NCI-H1436 (cell line): ENCODE measurements at regions not wholly inside any gene's neighbourhood (a gene's known extent, or its start where the extent isn't known, plus 50 kb on each side); places are given as distances from the start of the nearest gene placed in this dataset.
"Not testable (repeated sequence)": the region's sequence is repeated elsewhere in the genome, so short reads cannot be mapped to it uniquely, and the experiment has no call there.

Source experiments
- DNase-seq: peaks from one replicate; lab custom pipeline; 2025; lab: John Stamatoyannopoulos, UW

- no peak for DNase-seq
Observed at GRCh38 chr11:80955588-80955987, 1514.8 kb upstream of the TENM4 start.

- DNase-seq = no peak
Observed at GRCh38 chr11:80948781-80949180, 1508.0 kb upstream of the TENM4 start.

GRCh38 chr11:80944758-80945157 is 1503.9 kb upstream of the TENM4 start:
- DNase-seq = no peak

GRCh38 chr11:80943226-80943625 is 1502.4 kb upstream of the TENM4 start:
- no peak for DNase-seq

- DNase-seq = no peak
Observed at GRCh38 chr11:80937842-80938241, 1497.0 kb upstream of the TENM4 start.

GRCh38 chr11:80930038-80930437 is 1489.2 kb upstream of the TENM4 start:
- DNase-seq = no peak

GRCh38 chr11:80929031-80929805 is 1488.4 kb upstream of the TENM4 start:
- no peak for DNase-seq

- no peak for DNase-seq
Observed at GRCh38 chr11:80925321-80925720, 1484.5 kb upstream of the TENM4 start.

- DNase-seq = not testable (repeated sequence)
Observed at GRCh38 chr11:80921310-80921709, 1480.5 kb upstream of the TENM4 start.

- DNase-seq = no peak
Observed at GRCh38 chr11:80916173-80916798, 1475.5 kb upstream of the TENM4 start.

- no peak for DNase-seq
Observed at GRCh38 chr11:80914311-80914710, 1473.5 kb upstream of the TENM4 start.

- DNase-seq = no peak
Observed at GRCh38 chr11:80911666-80912065, 1470.8 kb upstream of the TENM4 start.

- DNase-seq = no peak
Observed at GRCh38 chr11:80900265-80900664, 1459.4 kb upstream of the TENM4 start.

GRCh38 chr11:80899381-80899780 is 1458.6 kb upstream of the TENM4 start:
- DNase-seq = no peak

GRCh38 chr11:80898910-80899309 is 1458.1 kb upstream of the TENM4 start:
- no peak for DNase-seq

- DNase-seq = no peak
Observed at GRCh38 chr11:80886684-80887083, 1445.9 kb upstream of the TENM4 start.

GRCh38 chr11:80873310-80873999 is 1432.6 kb upstream of the TENM4 start:
- no peak for DNase-seq

GRCh38 chr11:80872116-80872728 is 1431.4 kb upstream of the TENM4 start:
- no peak for DNase-seq

- no peak for DNase-seq
Observed at GRCh38 chr11:80868831-80869230, 1428.0 kb upstream of the TENM4 start.

- DNase-seq = no peak
Observed at GRCh38 chr11:80862011-80862410, 1421.2 kb upstream of the TENM4 start.

- DNase-seq = no peak
Observed at GRCh38 chr11:80861193-80861592, 1420.4 kb upstream of the TENM4 start.

- no peak for DNase-seq
Observed at GRCh38 chr11:80860632-80861031, 1419.8 kb upstream of the TENM4 start.

- no peak for DNase-seq
Observed at GRCh38 chr11:80856066-80856465, 1415.2 kb upstream of the TENM4 start.
